Myocyte (in vitro differentiated cells): ENCODE measurements at regions not wholly inside any gene's neighbourhood (a gene's known extent, or its start where the extent isn't known, plus 50 kb on each side); places are given as distances from the start of the nearest gene placed in this dataset.
"Not testable (repeated sequence)": the region's sequence is repeated elsewhere in the genome, so short reads cannot be mapped to it uniquely, and the experiment has no call there.

Experiments
- DNase-seq: peaks from one replicate; pipeline ENCODE4 v3.0.0-alpha.2; 2012; ENCODE audit warnings: low read depth

- no peak for DNase-seq
Measured at GRCh38 chr1:60916906-60917305, 165.5 kb upstream of the NFIA start.

DNA sequence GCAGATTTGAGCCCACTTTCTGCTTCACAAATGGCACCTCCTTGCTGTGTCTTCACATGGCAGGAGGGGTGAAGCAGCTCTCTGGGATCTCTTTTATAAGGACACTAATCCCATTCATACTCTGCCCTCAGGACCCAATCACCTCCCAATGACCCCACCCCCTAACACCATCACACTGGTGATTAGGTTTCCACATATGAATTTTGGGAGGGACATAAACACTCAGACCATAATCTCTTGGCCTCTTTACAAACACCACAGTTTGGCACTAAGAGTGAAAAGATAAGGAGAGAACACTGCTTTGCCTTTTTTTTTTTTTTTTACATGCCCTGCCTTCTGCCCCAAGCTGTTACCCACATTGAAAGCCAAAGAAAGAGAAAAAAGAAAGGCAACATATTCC is 166.2 kb upstream of the NFIA start:
- no peak for DNase-seq

- no peak for DNase-seq
Measured at GRCh38 chr1:60915441-60915840, 166.9 kb upstream of the NFIA start.

DNA sequence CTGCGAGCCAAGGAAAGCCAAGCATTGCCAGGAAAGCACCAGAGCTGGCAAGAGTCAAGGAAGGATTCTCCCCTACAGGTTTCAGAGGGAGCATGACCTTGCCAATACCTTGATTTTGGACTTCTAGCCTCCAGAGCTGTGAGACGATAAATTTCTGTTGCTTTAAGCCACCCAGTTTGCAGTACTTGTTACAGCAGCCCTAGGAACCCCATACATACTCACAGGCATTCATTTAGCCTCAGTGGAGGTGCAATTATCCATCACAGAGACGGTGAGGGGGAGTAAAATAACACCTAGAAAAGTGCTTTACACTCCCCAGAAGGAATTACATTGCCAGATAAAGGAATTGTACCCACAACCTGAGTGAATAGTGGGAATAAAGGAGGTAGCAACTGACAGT is 167.4 kb upstream of the NFIA start:
- DNase-seq, result no peak

DNA sequence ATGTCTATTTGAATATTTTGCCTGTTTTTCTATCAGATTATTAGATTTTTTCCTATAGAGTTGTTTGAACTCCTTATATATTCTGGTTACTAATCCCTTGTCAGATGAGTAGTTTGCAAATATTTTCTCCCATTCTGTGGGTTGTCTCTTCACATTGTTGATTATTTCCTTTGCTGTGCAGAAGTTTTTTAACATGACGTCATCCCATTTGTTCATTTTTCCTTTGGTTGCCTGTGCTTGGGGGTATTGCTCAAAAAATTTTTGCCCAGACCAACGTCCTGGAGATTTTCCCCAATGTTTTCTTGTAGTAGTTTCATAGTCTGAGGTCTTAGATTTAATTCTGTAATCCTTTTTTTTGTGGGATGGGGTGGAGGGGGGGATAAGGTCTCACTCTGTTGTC is 168.7 kb upstream of the NFIA start:
- not testable (repeated sequence) for DNase-seq

DNA sequence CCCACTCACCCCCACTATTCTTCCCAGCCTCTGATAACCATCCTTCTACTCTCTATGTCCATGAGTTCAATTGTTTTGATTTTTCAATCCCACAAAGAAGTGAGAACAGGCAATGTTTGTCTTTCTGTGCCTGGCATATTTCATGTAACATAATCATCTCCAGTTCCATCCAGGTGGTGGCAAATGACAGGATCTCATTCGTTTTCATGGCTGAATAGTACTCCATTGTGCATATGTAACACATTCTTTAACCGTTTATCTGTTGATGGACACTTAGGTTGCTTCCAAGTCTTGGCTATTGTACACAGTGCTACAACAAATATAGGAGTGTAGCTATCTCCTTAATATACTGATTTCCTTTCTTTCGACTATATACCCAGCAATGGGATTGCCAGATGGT is 169.3 kb upstream of the NFIA start:
- no peak for DNase-seq

DNA sequence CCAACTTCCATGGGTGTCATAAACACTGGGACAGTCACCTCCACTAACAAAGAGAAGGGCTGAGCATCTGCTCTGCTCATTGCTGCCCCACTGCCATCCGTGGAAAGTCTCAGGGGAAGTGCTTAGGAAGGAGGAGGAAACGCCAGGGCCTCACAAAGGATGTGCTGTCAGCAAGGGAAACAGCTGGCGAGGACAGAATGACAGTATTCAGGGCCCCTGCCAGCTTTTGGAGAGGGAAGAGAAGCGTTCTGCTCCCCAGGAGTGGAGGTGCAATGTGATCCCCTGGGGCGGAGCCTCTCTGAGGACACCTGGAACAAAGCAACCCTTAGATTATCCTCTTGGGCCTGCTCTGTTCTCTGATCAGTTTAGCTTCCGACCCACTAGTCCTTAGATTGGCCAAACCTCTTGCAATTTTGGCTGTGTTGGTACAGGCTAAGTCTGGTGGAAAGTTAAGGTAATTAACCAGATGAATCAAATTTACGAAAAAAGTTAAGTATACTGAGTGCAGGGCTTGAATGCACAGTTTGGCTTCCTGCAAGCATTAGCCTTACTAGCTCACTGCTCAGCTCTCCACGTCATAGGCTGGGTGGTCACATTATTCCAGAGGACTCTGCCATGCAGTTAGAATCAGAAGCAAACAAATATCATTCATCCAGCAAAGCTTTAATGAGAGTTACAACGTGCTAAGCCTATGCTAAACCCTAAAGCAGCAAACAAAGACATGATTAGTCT is 170.2 kb upstream of the NFIA start:
- DNase-seq, result peak; percentile 26

GRCh38 chr1:60908159-60908558 is 174.2 kb upstream of the NFIA start:
- no peak for DNase-seq

DNA sequence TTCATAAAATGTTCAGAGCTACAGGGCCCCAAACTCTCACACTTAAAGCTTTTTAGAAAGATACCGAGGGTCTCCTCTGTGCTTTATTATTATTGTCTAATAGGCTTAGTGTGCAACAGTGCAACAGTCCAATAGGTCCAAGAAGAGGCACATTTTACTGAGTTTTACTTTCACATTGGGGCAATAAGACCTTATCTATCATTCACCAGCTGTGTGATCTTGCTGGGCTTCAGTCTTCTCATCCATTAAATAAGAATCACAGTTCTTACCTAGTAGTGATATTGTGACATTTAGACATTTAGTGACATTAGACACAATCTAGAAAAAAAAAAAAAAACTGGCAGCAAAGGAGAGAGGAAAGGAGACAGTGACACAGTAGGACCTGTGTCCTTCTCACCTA is 175.8 kb upstream of the NFIA start:
- DNase-seq, result no peak

DNA sequence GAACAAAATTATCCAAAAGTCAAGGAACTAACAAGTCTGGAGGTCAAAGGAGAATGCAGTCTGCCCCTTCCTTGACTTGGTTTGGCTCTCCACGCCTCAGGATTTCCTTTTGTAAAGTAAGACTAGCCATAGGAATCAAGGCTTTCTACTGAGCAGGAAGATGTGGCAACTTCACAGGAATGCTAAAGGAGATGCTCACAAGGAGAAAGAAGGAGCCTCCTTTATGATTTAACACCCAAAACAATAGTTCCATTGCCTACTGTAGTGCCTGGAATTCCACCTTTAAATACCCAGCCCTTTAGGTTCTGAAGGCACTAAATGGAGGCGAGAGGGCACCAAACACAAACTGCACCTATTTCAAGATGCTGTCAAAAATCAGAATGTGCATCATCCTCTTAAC is 176.3 kb upstream of the NFIA start:
- no peak for DNase-seq

DNA sequence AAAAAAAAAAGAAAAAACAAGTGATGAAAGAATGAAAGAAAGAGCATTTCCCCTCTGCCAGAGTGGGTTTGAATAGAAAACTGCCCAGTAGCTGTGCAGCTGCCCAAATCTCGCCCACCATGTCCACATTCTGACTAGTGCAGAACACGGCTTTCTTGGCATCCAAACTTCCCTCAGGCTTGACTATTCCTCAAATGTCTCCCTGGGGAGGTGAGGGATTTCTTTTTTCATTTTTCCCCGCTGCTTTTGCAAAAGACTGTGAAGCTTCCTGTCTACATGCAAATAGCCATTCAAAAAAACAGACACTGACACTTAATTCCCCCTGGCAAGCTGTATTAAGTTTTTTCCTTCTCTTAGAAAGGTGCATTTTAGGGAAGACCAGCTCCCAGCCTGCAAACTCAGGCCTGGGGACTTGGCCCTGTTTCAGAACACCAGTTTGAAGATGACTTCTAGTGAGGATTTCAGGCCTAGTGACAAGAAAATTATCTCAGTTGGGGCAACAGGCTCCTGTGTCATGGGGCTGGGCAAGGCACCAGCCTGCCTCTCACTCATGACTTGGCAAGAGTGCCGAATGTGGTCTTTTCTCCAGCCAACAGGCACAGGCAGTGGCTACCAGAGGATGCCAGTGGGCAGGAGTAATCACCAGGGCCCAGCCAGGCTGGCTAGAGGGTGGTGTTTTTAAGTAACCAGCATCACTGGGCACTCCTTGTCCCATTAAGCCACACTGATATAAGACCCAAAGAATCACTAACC is 178.1 kb upstream of the NFIA start:
- DNase-seq, result peak; percentile 96

GRCh38 chr1:60903591-60903990 is 178.8 kb upstream of the NFIA start:
- peak; percentile 99 for DNase-seq

DNA sequence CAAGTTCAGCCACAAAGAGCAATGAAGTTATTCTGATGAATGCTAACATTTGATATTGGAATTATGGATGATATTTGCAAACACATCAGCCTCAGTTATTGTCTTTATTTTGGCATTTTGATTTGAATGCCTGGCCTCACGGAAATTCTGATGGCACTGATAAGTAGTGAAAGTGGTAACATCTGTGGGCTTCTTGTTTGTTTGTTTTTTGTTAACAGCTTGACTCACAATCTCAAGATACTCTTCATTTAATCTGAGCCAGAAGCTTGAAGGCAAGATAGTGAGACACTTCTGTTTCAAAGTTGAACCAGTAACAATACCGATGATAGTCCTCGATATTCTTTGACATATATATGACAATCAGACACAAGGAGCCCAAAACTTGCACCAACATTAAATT is 182.9 kb upstream of the NFIA start:
- no peak for DNase-seq

- no peak for DNase-seq
Measured at GRCh38 chr1:60898987-60899386, 183.4 kb upstream of the NFIA start.

GRCh38 chr1:60898413-60898812 is 183.9 kb upstream of the NFIA start:
- no peak for DNase-seq

DNA sequence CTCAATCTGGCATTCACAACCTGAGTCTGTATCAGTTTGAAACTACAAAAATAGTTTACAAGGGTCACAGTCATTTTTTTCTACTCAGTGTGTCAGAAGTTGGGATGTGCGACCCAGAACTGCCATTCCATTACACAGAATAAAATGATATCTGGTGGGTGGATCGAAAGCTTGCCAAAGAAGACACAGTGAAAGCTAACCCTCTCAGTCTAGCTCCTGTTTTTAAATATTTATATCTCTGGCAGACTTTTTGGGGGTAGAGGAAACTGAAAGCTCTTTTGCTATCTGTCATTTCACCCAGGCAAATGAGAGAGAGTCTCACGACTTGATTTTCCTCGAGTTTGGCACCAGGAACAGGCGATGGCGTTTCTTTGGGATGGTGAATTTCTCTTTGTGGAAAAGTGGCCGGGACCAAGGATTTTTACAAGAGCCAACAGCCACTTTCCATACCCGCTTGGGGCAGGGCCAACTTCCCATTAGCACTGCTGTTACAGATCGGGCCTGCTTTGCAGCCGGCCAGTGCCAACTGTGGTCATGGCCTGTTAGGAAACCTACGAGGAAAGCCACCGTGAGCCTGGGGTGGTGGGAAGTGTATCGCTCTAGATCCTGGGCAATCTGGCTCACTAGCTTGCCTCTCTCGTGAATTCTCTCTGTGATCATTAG is 185.5 kb upstream of the NFIA start:
- no peak for DNase-seq

- DNase-seq, result peak; percentile 33
Measured at GRCh38 chr1:60895701-60896100, 186.7 kb upstream of the NFIA start.

- peak; percentile 25 for DNase-seq
Measured at GRCh38 chr1:60895252-60895651, 187.1 kb upstream of the NFIA start.

DNA sequence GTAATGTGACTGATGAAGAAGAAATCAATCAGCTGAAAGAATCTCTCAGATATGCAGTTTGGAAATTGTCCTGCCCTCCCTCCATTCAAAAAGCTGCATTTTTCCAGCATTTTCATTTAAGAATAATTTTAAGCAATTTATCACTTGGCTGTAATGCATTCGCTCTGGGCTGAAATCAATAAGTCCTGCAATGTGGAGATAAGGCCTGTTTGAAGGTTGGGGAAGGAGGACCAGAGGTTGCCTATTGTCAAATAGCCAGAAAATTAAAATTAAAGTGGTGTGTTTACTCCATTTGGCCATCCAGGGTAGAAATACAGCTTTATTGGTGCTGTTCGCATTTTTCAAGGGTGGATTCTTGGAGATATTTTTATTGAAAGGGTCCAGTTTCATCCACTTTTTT is 187.6 kb upstream of the NFIA start:
- no peak for DNase-seq

DNA sequence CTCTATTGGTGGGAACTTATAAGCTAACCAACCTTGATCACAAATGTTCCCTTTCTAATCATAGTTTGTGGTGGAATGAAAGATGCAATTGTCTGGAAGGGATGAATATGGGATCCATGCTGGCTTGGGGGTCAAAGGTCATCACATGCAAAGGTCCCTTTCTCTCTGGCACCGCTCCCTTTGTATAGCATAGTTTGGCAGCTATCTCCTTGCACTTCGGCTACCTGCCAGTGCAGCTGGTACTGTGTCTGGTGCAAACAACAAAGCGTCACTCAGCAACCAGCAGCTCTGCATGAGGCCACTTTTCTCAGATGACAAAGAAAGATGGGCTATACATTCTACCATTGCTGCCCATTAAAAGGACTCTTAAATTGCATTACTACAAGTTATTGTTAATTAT is 188.2 kb upstream of the NFIA start:
- DNase-seq, result no peak

DNA sequence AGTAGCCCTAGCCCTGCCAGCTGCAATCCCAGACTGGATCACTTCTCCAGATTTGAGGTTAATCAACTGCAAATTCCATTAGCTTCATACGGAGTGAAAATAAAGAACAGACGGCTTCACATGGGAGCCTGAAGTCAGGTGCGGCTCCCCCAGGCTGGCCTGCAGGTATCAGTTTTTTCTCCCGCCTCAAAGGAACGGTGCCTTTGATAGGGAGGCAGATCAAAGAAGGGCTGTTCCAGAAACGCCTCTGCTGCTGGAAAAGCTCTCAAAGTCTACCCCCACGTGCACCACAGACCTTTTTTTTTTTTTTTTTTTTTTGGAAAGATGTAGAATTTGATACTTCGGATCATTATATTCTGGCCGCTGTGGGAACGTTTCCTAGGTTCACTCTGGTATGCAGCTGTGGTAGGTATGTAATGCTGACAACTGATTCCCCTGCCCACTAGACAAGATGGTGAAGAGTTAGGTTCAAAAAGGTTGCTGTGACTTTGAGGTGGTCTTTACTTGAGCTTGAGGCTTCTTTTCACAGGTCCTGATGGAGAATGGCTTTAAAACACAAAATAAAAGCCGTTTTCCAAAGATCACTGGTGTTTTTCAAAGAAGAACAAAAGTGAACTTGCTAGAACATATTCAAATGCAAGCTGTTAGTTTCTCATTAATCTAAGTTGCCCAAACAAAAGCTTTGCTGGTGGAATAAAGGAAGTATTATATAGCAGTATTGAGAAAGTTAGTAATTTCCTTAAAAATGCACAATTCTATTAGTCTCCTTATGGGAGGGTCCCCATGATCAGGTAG is 189.0 kb upstream of the NFIA start:
- no peak for DNase-seq

GRCh38 chr1:60891765-60892164 is 190.6 kb upstream of the NFIA start:
- DNase-seq, result no peak
